ENCODE measurements at regions not wholly inside any gene's neighbourhood (a gene's known extent, or its start where the extent isn't known, plus 50 kb on each side); places are given as distances from the start of the nearest gene placed in this dataset.

DNA sequence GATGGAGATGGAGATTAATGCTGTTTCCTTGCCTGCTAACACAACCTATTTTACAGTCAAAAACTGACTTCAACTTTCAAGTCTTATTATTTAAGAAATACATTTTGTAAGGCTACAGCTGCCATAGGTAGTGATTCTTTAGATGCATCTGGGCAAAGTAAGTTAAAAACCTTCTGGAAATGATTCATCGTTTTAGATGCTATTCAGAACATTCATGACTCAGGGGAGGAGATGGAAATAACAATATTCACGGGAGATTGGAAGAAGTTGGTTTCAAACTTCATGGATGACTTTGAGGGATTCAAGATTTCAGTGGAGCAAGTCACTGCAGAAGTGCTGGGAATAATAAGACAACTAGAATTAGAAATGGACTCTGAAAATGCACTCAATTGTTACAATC is 174.9 kb upstream of the GGTLC1 start:
- TF ChIP-seq, protein P1, sequence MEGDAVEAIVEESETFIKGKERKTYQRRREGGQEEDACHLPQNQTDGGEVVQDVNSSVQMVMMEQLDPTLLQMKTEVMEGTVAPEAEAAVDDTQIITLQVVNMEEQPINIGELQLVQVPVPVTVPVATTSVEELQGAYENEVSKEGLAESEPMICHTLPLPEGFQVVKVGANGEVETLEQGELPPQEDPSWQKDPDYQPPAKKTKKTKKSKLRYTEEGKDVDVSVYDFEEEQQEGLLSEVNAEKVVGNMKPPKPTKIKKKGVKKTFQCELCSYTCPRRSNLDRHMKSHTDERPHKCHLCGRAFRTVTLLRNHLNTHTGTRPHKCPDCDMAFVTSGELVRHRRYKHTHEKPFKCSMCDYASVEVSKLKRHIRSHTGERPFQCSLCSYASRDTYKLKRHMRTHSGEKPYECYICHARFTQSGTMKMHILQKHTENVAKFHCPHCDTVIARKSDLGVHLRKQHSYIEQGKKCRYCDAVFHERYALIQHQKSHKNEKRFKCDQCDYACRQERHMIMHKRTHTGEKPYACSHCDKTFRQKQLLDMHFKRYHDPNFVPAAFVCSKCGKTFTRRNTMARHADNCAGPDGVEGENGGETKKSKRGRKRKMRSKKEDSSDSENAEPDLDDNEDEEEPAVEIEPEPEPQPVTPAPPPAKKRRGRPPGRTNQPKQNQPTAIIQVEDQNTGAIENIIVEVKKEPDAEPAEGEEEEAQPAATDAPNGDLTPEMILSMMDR (IDR thresholded peaks at IDR 0.05; ENCODE audit: low read depth, low read length), result no peak
- Histone ChIP-seq H3K9me3 (ENCODE audit: control insufficient read depth, insufficient read depth, low read length) (no peaks in the 10 kb centered on the region), H3K4me3 (ENCODE audit: low read depth, low read length) (no peak overlapping the region), H3K27me3 (ENCODE audit: control insufficient read depth, insufficient read depth, low read length) (no peaks in the 10 kb centered on the region), H3K27ac (ENCODE audit: low read depth, low read length) (no peak overlapping the region)
- POLR2A ChIA-PET, result no interaction called here
- CTCF ChIA-PET, result interaction anchor here (0.9 kb wide), 1 partner anchor 754 kb away, joined by 4 read pairs; no protein-coding TSS in a partner anchor
- no peak for DNase-seq (ENCODE audit: low read depth, low spot score)

DNA sequence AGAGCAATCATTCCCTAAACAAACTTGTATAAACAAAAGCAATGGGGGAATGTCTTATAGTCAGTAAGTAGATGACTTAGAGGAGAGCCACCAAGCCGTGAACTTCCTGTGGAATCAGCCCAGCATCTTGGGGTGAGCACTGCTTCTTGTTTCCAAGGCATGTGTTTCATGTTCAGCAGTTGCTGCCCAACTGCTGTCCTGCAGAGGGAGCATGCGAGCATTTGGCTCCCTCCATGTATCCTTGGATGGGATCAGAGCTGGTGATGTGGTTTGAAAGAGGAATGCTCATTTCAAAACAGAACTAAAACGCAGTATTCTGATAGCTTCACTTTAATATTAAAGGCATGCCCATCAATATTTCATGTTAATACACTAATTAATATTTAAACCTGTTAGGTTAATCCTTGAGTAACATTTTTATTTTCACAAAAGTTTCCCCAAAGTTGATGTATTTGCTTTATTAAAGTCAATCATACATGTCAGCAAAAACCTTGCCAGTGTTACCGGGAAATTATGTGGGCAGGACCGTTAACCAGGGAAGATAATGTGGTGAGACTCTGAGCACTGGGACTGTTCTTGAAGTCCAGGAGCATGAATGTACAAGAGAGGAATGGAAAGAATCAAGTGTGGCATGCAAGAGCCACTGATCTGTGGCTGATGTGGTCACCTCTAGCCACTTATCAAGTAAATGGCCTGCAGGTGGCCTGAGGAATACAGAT is 172.1 kb upstream of the GGTLC1 start:
- Histone ChIP-seq H3K27me3 (ENCODE audit: control insufficient read depth, insufficient read depth, low read length) (no peaks in the 10 kb centered on the region), H3K4me3 (ENCODE audit: low read depth, low read length) (no peak overlapping the region), H3K27ac (ENCODE audit: low read depth, low read length) (no peak overlapping the region), H3K9me3 (ENCODE audit: control insufficient read depth, insufficient read depth, low read length) (no peaks in the 10 kb centered on the region)
- POLR2A ChIA-PET, result no interaction called here
- TF ChIP-seq, protein P1 (IDR thresholded peaks at IDR 0.05; ENCODE audit: low read depth, low read length), result peak; percentile 89
- CTCF ChIA-PET, result interaction anchor here (0.6 to 6.0 kb wide), 17 partner anchors 10 to 761 kb away, joined by 3 to 96 read pairs (median 4); no protein-coding TSS in a partner anchor
- DNase-seq (ENCODE audit: low read depth, low spot score), result peak; percentile 29

DNA sequence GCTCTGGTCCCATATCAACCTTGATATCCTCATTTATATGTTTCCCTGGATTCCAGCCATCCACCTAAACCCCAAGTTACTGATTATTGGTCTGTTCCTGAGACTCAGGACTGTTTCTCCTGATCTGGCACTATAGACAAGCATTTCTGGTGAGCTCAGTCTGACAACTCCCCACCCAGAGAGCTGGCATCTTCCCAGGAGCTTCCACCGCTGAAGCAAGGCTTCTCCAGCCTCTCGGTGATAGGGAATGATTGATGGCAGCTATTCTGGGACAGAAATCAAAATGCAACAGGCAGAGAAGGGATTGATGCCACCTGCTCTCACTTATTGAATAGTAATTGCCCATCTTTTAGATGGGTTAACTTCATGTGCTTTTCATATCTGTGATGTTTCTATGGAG is 169.7 kb upstream of the GGTLC1 start:
- no peak for DNase-seq (ENCODE audit: low read depth, low spot score)
- ChIA-PET CTCF (interaction anchor here (0.6 to 6.0 kb wide), 3 partner anchors 29 to 759 kb away, joined by 3 to 96 read pairs (median 4); no protein-coding TSS in a partner anchor), POLR2A (no interaction called here)
- H3K27me3 ChIP-seq (ENCODE audit: control insufficient read depth, insufficient read depth, low read length), result no peaks in the 10 kb centered on the region
- H3K9me3 ChIP-seq (ENCODE audit: control insufficient read depth, insufficient read depth, low read length), result no peaks in the 10 kb centered on the region
- no peak overlapping the region for H3K4me3 ChIP-seq (ENCODE audit: low read depth, low read length)
- H3K27ac ChIP-seq (ENCODE audit: low read depth, low read length), result no peak overlapping the region
- TF ChIP-seq, protein P1 (IDR thresholded peaks at IDR 0.05; ENCODE audit: low read depth, low read length), result no peak

DNA sequence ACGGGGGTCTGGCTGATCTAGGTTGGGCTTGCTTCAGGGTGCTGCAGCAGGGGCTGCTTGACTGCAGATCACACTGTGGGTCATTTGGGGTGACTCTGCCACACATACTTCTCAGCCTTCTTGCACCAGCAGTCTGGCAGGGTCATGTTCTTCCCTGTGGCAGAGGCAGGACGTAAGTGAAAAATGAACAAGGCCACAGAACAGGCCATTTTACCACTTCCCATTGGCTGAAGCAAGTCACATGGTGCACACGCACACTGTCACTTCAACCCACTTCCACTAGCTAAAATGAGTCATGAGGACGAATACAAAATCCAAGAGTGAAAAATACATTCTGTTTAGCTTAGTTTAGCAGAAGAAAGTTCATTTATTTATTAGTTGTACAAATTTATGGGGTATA is 168.6 kb upstream of the GGTLC1 start:
- CTCF ChIA-PET, result interaction anchor here (6.0 kb wide), 1 partner anchor 760 kb away, joined by 96 read pairs; no protein-coding TSS in a partner anchor

More for the DNA sequence above, 168.6 kb upstream of the GGTLC1 start:
- POLR2A ChIA-PET, result no interaction called here
- TF ChIP-seq, protein P1 (IDR thresholded peaks at IDR 0.05; ENCODE audit: low read depth, low read length), result no peak
- no peak overlapping the region for H3K27ac ChIP-seq (ENCODE audit: low read depth, low read length)
- no peaks in the 10 kb centered on the region for H3K27me3 ChIP-seq (ENCODE audit: control insufficient read depth, insufficient read depth, low read length)
- DNase-seq (ENCODE audit: low read depth, low spot score), result no peak
- H3K4me3 ChIP-seq (ENCODE audit: low read depth, low read length), result no peak overlapping the region
- H3K9me3 ChIP-seq (ENCODE audit: control insufficient read depth, insufficient read depth, low read length), result no peaks in the 10 kb centered on the region
